IMR-90 (cell line): ENCODE measurements at regions not wholly inside any gene's neighbourhood (a gene's known extent, or its start where the extent isn't known, plus 50 kb on each side); places are given as distances from the start of the nearest gene placed in this dataset.

Experiments
- ATAC-seq: fragments of 200-7000 bp; cut with Tn5 transposase; 2 replicates; pipeline ENCODE4 v1.9.1; 2020; ENCODE audit warnings: low read depth, mild to moderate bottlenecking, moderate library complexity
- BruUV-seq: library from RNA; stranded (reverse); fragments of 400-500 nt; replicated peaks from 2 replicates; lab custom pipeline; 2021; lab: Mats Ljungman, UMichigan
- CTCF ChIA-PET: fragments of 300-600 bp; formaldehyde crosslinking; extraction: SDS; loops from one replicate; lab custom pipeline; 2021; ENCODE audit warnings: antibody characterized with exemption; lab: Yijun Ruan, JAX
- POLR2A ChIA-PET: fragments of 300-600 bp; sonication (Branson Sonifier 250); formaldehyde crosslinking; loops from one replicate; lab custom pipeline; 2022; ENCODE audit warnings: antibody characterized with exemption; ENCODE audit not compliant: unreplicated experiment; lab: Charles Lee
- DNase-seq: peaks from one replicate; pipeline ENCODE4 v3.0.0; 2013
- H2AFZ ChIP-seq: replicated peaks from 2 replicates; pipeline ENCODE3; 2013; ENCODE audit warnings: low read length, mild to moderate bottlenecking; ENCODE audit not compliant: poor library complexity
- H2AK5ac ChIP-seq: 2 replicates; pipeline ENCODE4 v1.6.1; 2013; ENCODE audit warnings: low read depth, low read length, inconsistent platforms
- H2AK9ac ChIP-seq: replicated peaks from 2 replicates; pipeline ENCODE3; 2013; ENCODE audit warnings: mild to moderate bottlenecking, low read depth, low read length, moderate library complexity; ENCODE audit not compliant: poor library complexity
- H2BK120ac ChIP-seq: 2 replicates; pipeline ENCODE4 v1.6.1; 2013; ENCODE audit warnings: low read depth, low read length, inconsistent platforms
- H2BK15ac ChIP-seq: 3 replicates; pipeline ENCODE4 v1.6.1; 2013; ENCODE audit warnings: low read depth, low read length, inconsistent platforms
- H2BK20ac ChIP-seq: 2 replicates; pipeline ENCODE4 v1.6.1; 2013; ENCODE audit warnings: low read depth, mild to moderate bottlenecking, inconsistent platforms, low read length, moderate library complexity
- H2BK5ac ChIP-seq: 2 replicates; pipeline ENCODE4 v1.6.1; 2013; ENCODE audit warnings: mild to moderate bottlenecking, low read depth, low read length, inconsistent platforms; ENCODE audit not compliant: poor library complexity, severe bottlenecking
- H3K14ac ChIP-seq: replicated peaks from 2 replicates; pipeline ENCODE4 v1.6.1; 2013; ENCODE audit warnings: low read depth, low read length, inconsistent platforms
- H3K18ac ChIP-seq: 2 replicates; pipeline ENCODE4 v1.6.1; 2013; ENCODE audit warnings: low read depth, low read length, control low read depth
- H3K23ac ChIP-seq: 2 replicates; pipeline ENCODE4 v1.6.1; 2013; ENCODE audit warnings: low read depth, low read length, inconsistent platforms
- H3K27ac ChIP-seq: 2 replicates; pipeline ENCODE4 v1.5.1; 2013; ENCODE audit warnings: mild to moderate bottlenecking, control low read depth, low read length; ENCODE audit not compliant: insufficient read depth
- H3K27me3 ChIP-seq: 2 replicates; pipeline ENCODE4 v1.6.1; 2013; ENCODE audit warnings: low read length; ENCODE audit not compliant: control insufficient read depth, insufficient read depth
- H3K36me3 ChIP-seq: 2 replicates; pipeline ENCODE4 v1.6.1; 2013; ENCODE audit warnings: low read length, mixed read lengths; ENCODE audit not compliant: control insufficient read depth, insufficient read depth
- H3K4ac ChIP-seq: 2 replicates; pipeline ENCODE4 v1.6.1; 2013; ENCODE audit warnings: low read depth, low read length, inconsistent platforms
- H3K4me1 ChIP-seq: 2 replicates; pipeline ENCODE4 v1.6.1; 2013; ENCODE audit warnings: low read length, mixed read lengths; ENCODE audit not compliant: control insufficient read depth, insufficient read depth
- H3K4me2 ChIP-seq: 2 replicates; pipeline ENCODE4 v1.6.1; 2013; ENCODE audit warnings: low read depth, mild to moderate bottlenecking, control low read depth, low read length, moderate library complexity
- H3K4me3 ChIP-seq: 2 replicates; pipeline ENCODE4 v1.5.1; 2013; ENCODE audit warnings: low read depth, mild to moderate bottlenecking, control low read depth, low read length, moderate library complexity; ENCODE audit not compliant: insufficient read depth
- H3K56ac ChIP-seq: 2 replicates; pipeline ENCODE4 v1.6.1; 2013; ENCODE audit warnings: low read length, inconsistent platforms; ENCODE audit not compliant: insufficient read depth; ENCODE audit errors: extremely low read depth
- H3K79me1 ChIP-seq, 2 experiments: 2 replicates each; pipeline ENCODE4 v1.6.1; 2013; ENCODE audit warnings: low read length in 2 of 2, inconsistent platforms in 1 of 2, low read depth in 1 of 2
- H3K9ac ChIP-seq: 2 replicates; pipeline ENCODE4 v1.6.1; 2013; ENCODE audit warnings: low read depth, low read length, control low read depth
- H3K9me1 ChIP-seq: 2 replicates; pipeline ENCODE4 v1.6.1; 2013; ENCODE audit warnings: low read length, inconsistent platforms; ENCODE audit not compliant: insufficient read depth
- H3K9me3 ChIP-seq: 2 replicates; pipeline ENCODE4 v1.6.1; 2013; ENCODE audit warnings: low read length; ENCODE audit not compliant: control insufficient read depth, insufficient read depth
- H4K20me1 ChIP-seq: 2 replicates; pipeline ENCODE4 v1.6.1; 2013; ENCODE audit warnings: low read length, inconsistent platforms; ENCODE audit not compliant: insufficient read depth
- H4K5ac ChIP-seq: 2 replicates; pipeline ENCODE4 v1.6.1; 2013; ENCODE audit warnings: mild to moderate bottlenecking, low read depth, low read length, control low read depth
- H4K8ac ChIP-seq, 2 experiments: 2 replicates each; pipeline ENCODE4 v1.6.1; 2013; ENCODE audit warnings: low read depth in 2 of 2, low read length in 2 of 2, control low read depth in 1 of 2, inconsistent platforms in 1 of 2
- H4K91ac ChIP-seq: 2 replicates; pipeline ENCODE4 v1.6.1; 2013; ENCODE audit warnings: low read depth, low read length, inconsistent platforms; ENCODE audit not compliant: insufficient read depth
- BHLHE40 ChIP-seq: fragments of 150-350 bp; IDR thresholded peaks from 2 replicates; pipeline ENCODE4 v1.6.1; 2016; ENCODE audit warnings: mild to moderate bottlenecking, low read depth, low read length
- CEBPB ChIP-seq: IDR thresholded peaks from 2 replicates; pipeline ENCODE4 v1.6.1; 2012; ENCODE audit warnings: low read depth, low read length, improper control_type of control experiment
- CHD1 ChIP-seq: IDR thresholded peaks from 2 replicates; pipeline ENCODE4 v1.6.1; 2012; ENCODE audit warnings: low read depth, low read length, improper control_type of control experiment
- CTCF ChIP-seq: conservative IDR thresholded peaks from 2 replicates; pipeline ENCODE4 v1.5.1; 2012; ENCODE audit warnings: mild to moderate bottlenecking, low read depth, low read length, improper control_type of control experiment
- FOS ChIP-seq: fragments of 150-350 bp; IDR thresholded peaks from 2 replicates; pipeline ENCODE4 v1.6.1; 2016; ENCODE audit warnings: low read depth, low read length
- MAFK ChIP-seq: IDR thresholded peaks from 2 replicates; pipeline ENCODE4 v1.6.1; 2012; ENCODE audit warnings: low read depth, low read length, improper control_type of control experiment
- MAZ ChIP-seq: IDR thresholded peaks from 2 replicates; pipeline ENCODE4 v1.6.1; 2012; ENCODE audit warnings: low read depth, mild to moderate bottlenecking, low read length, improper control_type of control experiment, moderate library complexity, borderline replicate concordance
- MXI1 ChIP-seq: IDR thresholded peaks from 2 replicates; pipeline ENCODE4 v1.6.1; 2012; ENCODE audit warnings: low read depth, mild to moderate bottlenecking, low read length, moderate library complexity, borderline replicate concordance
- NFE2L2 ChIP-seq: fragments of 150-350 bp; IDR thresholded peaks from 2 replicates; pipeline ENCODE4 v1.6.1; 2016; ENCODE audit warnings: low read depth, mild to moderate bottlenecking, low read length
- POLR2A ChIP-seq: IDR thresholded peaks from 2 replicates; pipeline ENCODE4 v1.6.1; 2012; ENCODE audit warnings: mild to moderate bottlenecking, low read depth, low read length
- RAD21 ChIP-seq: IDR thresholded peaks from 2 replicates; pipeline ENCODE4 v1.6.1; 2012; ENCODE audit warnings: low read length, improper control_type of control experiment
- RCOR1 ChIP-seq: IDR thresholded peaks from 2 replicates; pipeline ENCODE4 v1.6.1; 2012; ENCODE audit warnings: mild to moderate bottlenecking, low read length, improper control_type of control experiment; ENCODE audit not compliant: insufficient replicate concordance
- RFX5 ChIP-seq: IDR thresholded peaks from 2 replicates; pipeline ENCODE4 v1.8.0; 2012; ENCODE audit warnings: low read depth, mild to moderate bottlenecking, low read length, moderate library complexity
- SMC3 ChIP-seq: fragments of 150-350 bp; IDR thresholded peaks from 2 replicates; pipeline ENCODE4 v1.6.1; 2016; ENCODE audit warnings: low read depth, mild to moderate bottlenecking, antibody characterized with exemption, low read length, moderate library complexity
- USF2 ChIP-seq: fragments of 150-350 bp; IDR thresholded peaks from 2 replicates; pipeline ENCODE4 v1.6.1; 2017; ENCODE audit warnings: mild to moderate bottlenecking, antibody characterized with exemption, low read length, low read depth
- WGBS, 2 experiments: methylation state at CpG; one replicate each; pipeline versions ENCODE4 v1.1.5 to v1.1.7; 2013; ENCODE audit warnings: missing lambda C conversion rate in 2 of 2; ENCODE audit not compliant: insufficient read length in 1 of 2; ENCODE audit errors: extremely low coverage in 2 of 2; 5-methylcytosine and 5-hydroxymethylcytosine counted together
- dilution Hi-C: fragments of 300-500 bp; cut with HindIII; formaldehyde crosslinking; loops from one replicate; pipeline ENCODE4 v1.14.3; 2018; ENCODE audit warnings: low sequenced_read_pairs; ENCODE audit not compliant: unreplicated experiment
- in situ Hi-C: fragments of 300-500 bp; cut with MboI; formaldehyde crosslinking; loops from 3 replicates; pipeline ENCODE4 v1.14.3; 2019; ENCODE audit warnings: low sequenced_read_pairs, inconsistent platforms, mixed read lengths
- intact Hi-C: fragments of 100-400 bp; cut with micrococcal nuclease; formaldehyde crosslinking; loops from 2 replicates; pipeline ENCODE4 v1.10.0; 2022
- TF ChIP-seq, protein P1 (sequence below): fragments of 150-350 bp; IDR thresholded peaks from 2 replicates; pipeline ENCODE4 v1.6.1; 2016; ENCODE audit warnings: low read depth, mild to moderate bottlenecking, low read length, moderate library complexity, borderline replicate concordance

GRCh38 chr2:161048317-161048716 lies 111.9 kb upstream of the TANK start:
- Histone ChIP-seq H3K14ac (no peak overlapping the region), H2AFZ (no peak overlapping the region), H2BK20ac (no peak overlapping the region), H3K56ac (no peak overlapping the region), H3K9ac (no peak overlapping the region), H2BK15ac (no peak overlapping the region), H3K27me3 (peaks cover 11% of the 10 kb centered on the region; the same call in 1 of the 2 replicates), H3K9me3 (no peaks in the 10 kb centered on the region), H4K8ac (no peak overlapping the region), H3K4me1 (peaks cover 16% of the 10 kb centered on the region), H3K36me3 (no peaks in the 10 kb centered on the region), H2BK5ac (no peak overlapping the region), H2AK9ac (no peak overlapping the region), H3K4me2 (no peak overlapping the region), H4K20me1 (no peaks in the 10 kb centered on the region), H2BK120ac (no peak overlapping the region), H3K27ac (no peak overlapping the region), H4K91ac (no peak overlapping the region), H3K23ac (no peak overlapping the region), H2AK5ac (no peak overlapping the region), H3K9me1 (peaks cover 7% of the 10 kb centered on the region), H3K18ac (no peak overlapping the region), H4K5ac (no peak overlapping the region), H3K4me3 (no peak overlapping the region), H3K79me1 (no peaks in the 10 kb centered on the region; a peak in 1 of 4 replicates), H3K4ac (no peak overlapping the region)
- BruUV-seq, result no TSS peak
- no peak for DNase-seq
- ChIA-PET CTCF (no interaction called here), POLR2A (no interaction called here)
- in situ Hi-C loops, result no loop called here
- no peak for ATAC-seq
- WGBS, 2 experiments, result no CpG with 5 or more reads among the region's 3 CpGs
- no peak for TF ChIP-seq USF2
- no peak for TF ChIP-seq SMC3
- TF ChIP-seq MAFK, result no peak
- TF ChIP-seq RAD21, result no peak
- TF ChIP-seq MAZ, result no peak
- TF ChIP-seq FOS, result no peak
- no peak for TF ChIP-seq MXI1
- no peak for TF ChIP-seq NFE2L2
- TF ChIP-seq CHD1, result no peak
- TF ChIP-seq CEBPB, result no peak
- no peak for TF ChIP-seq BHLHE40
- TF ChIP-seq, protein P1, sequence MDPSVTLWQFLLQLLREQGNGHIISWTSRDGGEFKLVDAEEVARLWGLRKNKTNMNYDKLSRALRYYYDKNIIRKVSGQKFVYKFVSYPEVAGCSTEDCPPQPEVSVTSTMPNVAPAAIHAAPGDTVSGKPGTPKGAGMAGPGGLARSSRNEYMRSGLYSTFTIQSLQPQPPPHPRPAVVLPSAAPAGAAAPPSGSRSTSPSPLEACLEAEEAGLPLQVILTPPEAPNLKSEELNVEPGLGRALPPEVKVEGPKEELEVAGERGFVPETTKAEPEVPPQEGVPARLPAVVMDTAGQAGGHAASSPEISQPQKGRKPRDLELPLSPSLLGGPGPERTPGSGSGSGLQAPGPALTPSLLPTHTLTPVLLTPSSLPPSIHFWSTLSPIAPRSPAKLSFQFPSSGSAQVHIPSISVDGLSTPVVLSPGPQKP, result no peak
- no peak for TF ChIP-seq RFX5
- TF ChIP-seq RCOR1, result no peak
- no peak for TF ChIP-seq POLR2A
- no peak for TF ChIP-seq CTCF
- dilution Hi-C loops, result no loop called here
- intact Hi-C loops, result no loop called here
